ENCODE measurements at regions not wholly inside any gene's neighbourhood (a gene's known extent, or its start where the extent isn't known, plus 50 kb on each side); places are given as distances from the start of the nearest gene placed in this dataset.

- TF ChIP-seq CTCF (optimal IDR thresholded peaks at IDR 0.05 in 1 of 3, IDR thresholded peaks at IDR 0.05 in 1 of 3, conservative IDR thresholded peaks at IDR 0.05 in 1 of 3; ENCODE audit: extremely low read depth in 1 of 3, insufficient read depth in 2 of 3, low read length in 3 of 3) (no peak), EZH2 (IDR thresholded peaks at IDR 0.05; ENCODE audit: low read length) (no peak)
These were observed 77.9 kb upstream of the DOK5 start for GRCh38 chr20:54397292-54398140.

Measured in keratinocyte (primary cell).